ENCODE measurements at regions not wholly inside any gene's neighbourhood (a gene's known extent, or its start where the extent isn't known, plus 50 kb on each side); places are given as distances from the start of the nearest gene placed in this dataset.

- Histone ChIP-seq H3K14ac (ENCODE audit: insufficient read depth, low read length) (no peak overlapping the region), H3K79me1 (ENCODE audit: insufficient read depth, low read depth, low read length, poor library complexity, severe bottlenecking) (no peaks in the 10 kb centered on the region), H2BK120ac (ENCODE audit: low read depth, low read length, poor library complexity, severe bottlenecking) (no peak overlapping the region), H2BK5ac (ENCODE audit: insufficient read length, low read length) (no peak overlapping the region), H3K9ac (ENCODE audit: extremely low read depth, insufficient read length, low read length) (no peak overlapping the region), H2BK15ac (ENCODE audit: low read depth, low read length) (no peak overlapping the region), H3K23me2 (ENCODE audit: insufficient read length, low read depth, low read length, poor library complexity, severe bottlenecking) (no peaks in the 10 kb centered on the region), H2BK20ac (ENCODE audit: low read depth, low read length, poor library complexity, severe bottlenecking) (no peak overlapping the region), H2BK12ac (ENCODE audit: insufficient read length, low read depth, low read length) (no peak overlapping the region), H4K8ac (replicated peaks; ENCODE audit: insufficient read length, low read depth, low read length) (no peak overlapping the region), H3K27me3 (ENCODE audit: insufficient read depth, low read length) (no peaks in the 10 kb centered on the region), H3K27ac (ENCODE audit: insufficient read length, low read depth, low read length) (no peak overlapping the region), H3K4me2 (ENCODE audit: insufficient read depth, insufficient read length, low read length) (no peak overlapping the region), H3K56ac (ENCODE audit: insufficient read length, low read depth, low read length) (no peak overlapping the region), H3K23ac (ENCODE audit: insufficient read length, low read depth, low read length) (no peak overlapping the region), H2AK5ac (ENCODE audit: insufficient read length, low read length) (no peak overlapping the region), H2AFZ (ENCODE audit: low read length) (no peak overlapping the region), H4K91ac (ENCODE audit: insufficient read length, low read depth, low read length) (no peak overlapping the region), H4K20me1 (ENCODE audit: control insufficient read depth, insufficient read depth, insufficient read length) (no peaks in the 10 kb centered on the region), H4K5ac (ENCODE audit: insufficient read length, low read depth, low read length) (no peak overlapping the region), H3K4me1 (ENCODE audit: insufficient read depth, low read length) (no peaks in the 10 kb centered on the region), H3K4ac (ENCODE audit: low read depth, low read length) (no peak overlapping the region), H3K79me2 (ENCODE audit: insufficient read depth, low read length) (no peaks in the 10 kb centered on the region), H3T11ph (ENCODE audit: low read length) (no peak overlapping the region), H3K9me3 (ENCODE audit: control insufficient read depth, low read depth, low read length) (no peaks in the 10 kb centered on the region), H3K18ac (ENCODE audit: insufficient read length, low read depth, low read length) (no peak overlapping the region)
- H3K27ac Mint-ChIP-seq, result no peak overlapping the region
- TF ChIP-seq, protein P1, sequence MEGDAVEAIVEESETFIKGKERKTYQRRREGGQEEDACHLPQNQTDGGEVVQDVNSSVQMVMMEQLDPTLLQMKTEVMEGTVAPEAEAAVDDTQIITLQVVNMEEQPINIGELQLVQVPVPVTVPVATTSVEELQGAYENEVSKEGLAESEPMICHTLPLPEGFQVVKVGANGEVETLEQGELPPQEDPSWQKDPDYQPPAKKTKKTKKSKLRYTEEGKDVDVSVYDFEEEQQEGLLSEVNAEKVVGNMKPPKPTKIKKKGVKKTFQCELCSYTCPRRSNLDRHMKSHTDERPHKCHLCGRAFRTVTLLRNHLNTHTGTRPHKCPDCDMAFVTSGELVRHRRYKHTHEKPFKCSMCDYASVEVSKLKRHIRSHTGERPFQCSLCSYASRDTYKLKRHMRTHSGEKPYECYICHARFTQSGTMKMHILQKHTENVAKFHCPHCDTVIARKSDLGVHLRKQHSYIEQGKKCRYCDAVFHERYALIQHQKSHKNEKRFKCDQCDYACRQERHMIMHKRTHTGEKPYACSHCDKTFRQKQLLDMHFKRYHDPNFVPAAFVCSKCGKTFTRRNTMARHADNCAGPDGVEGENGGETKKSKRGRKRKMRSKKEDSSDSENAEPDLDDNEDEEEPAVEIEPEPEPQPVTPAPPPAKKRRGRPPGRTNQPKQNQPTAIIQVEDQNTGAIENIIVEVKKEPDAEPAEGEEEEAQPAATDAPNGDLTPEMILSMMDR (conservative IDR thresholded peaks at IDR 0.05), result peak; percentile 64
- WGBS (ENCODE audit: extremely low coverage, insufficient read length, low lambda C conversion rate), result no CpG with 5 or more reads among the region's 16 CpGs
- H3K4me3 Mint-ChIP-seq, result no peak overlapping the region
- H3K27me3 Mint-ChIP-seq (ENCODE audit: low read depth), result peaks cover 36% of the 10 kb centered on the region
- DNase-seq, result peak; percentile 63
- H3K36me3 Mint-ChIP-seq (ENCODE audit: insufficient read depth in 1 of 3, low read depth in 3 of 3), result no peaks in the 10 kb centered on the region
- no peaks in the 10 kb centered on the region for H3K9me3 Mint-ChIP-seq
- H3K4me1 Mint-ChIP-seq, result peaks cover 15 to 26% of the 10 kb centered on the region in 2 experiments
Observed at GRCh38 chr22:27331526-27332281, 469.9 kb downstream of the MN1 start.
